ENCODE measurements at regions not wholly inside any gene's neighbourhood (a gene's known extent, or its start where the extent isn't known, plus 50 kb on each side); places are given as distances from the start of the nearest gene placed in this dataset.

GRCh38 chr13:33645591-33646554, 172.1 kb upstream of the RFC3 start:
- CTCF ChIA-PET, result interaction anchor here (0.6 kb wide), 1 partner anchor 830 kb away, joined by 3 read pairs; no protein-coding TSS in a partner anchor

DNA sequence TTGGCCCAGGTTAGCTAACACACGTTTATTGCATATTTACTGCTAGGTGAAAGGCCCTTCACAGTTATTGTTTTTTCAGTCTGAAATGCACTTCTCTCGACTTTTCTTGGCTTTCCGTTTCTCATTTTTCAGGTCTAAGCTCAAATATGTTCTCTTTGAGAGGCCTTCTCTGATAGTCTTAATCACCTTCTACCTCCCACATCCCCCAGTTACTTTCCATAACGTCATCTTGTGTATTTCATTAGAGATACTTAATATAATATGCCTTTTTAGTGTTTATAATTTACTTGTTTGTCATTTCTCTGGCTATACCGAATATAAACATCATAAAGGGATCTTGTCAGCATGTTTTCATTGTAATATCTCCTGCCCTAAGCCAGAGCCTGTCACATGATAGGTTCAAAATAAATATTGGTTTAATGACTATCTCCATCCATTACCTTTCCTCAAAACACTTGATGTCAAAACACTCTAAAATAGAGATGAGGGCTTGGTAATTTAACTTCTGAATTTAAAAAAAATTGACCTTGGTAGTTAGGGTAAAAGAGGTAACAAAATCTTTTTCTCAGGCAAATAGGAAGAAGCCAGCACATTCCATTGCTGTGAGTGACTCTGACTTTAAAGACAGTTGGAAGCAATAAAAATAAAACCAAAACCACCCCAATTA, 168.6 kb upstream of the RFC3 start:
- TF ChIP-seq, protein P1, sequence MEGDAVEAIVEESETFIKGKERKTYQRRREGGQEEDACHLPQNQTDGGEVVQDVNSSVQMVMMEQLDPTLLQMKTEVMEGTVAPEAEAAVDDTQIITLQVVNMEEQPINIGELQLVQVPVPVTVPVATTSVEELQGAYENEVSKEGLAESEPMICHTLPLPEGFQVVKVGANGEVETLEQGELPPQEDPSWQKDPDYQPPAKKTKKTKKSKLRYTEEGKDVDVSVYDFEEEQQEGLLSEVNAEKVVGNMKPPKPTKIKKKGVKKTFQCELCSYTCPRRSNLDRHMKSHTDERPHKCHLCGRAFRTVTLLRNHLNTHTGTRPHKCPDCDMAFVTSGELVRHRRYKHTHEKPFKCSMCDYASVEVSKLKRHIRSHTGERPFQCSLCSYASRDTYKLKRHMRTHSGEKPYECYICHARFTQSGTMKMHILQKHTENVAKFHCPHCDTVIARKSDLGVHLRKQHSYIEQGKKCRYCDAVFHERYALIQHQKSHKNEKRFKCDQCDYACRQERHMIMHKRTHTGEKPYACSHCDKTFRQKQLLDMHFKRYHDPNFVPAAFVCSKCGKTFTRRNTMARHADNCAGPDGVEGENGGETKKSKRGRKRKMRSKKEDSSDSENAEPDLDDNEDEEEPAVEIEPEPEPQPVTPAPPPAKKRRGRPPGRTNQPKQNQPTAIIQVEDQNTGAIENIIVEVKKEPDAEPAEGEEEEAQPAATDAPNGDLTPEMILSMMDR (IDR thresholded peaks at IDR 0.05; ENCODE audit: insufficient read depth, low read depth, low read length), result no peak
- POLR2A ChIA-PET, result no interaction called here
- Histone ChIP-seq H3K36me3 (ENCODE audit: control insufficient read depth, insufficient read depth, low read length) (no peaks in the 10 kb centered on the region), H3K27me3 (ENCODE audit: control insufficient read depth, insufficient read depth, low read length) (no peaks in the 10 kb centered on the region), H3K4me3 (ENCODE audit: low read depth, low read length) (no peak overlapping the region)
- DNase-seq (ENCODE audit: low read depth), result no peak
- CTCF ChIA-PET, result no interaction called here

More at GRCh38 chr13:33645591-33646554, 172.1 kb upstream of the RFC3 start:
- Histone ChIP-seq H3K36me3 (ENCODE audit: control insufficient read depth, insufficient read depth, low read length) (no peaks in the 10 kb centered on the region), H3K4me3 (ENCODE audit: low read depth, low read length) (no peak overlapping the region), H3K27me3 (ENCODE audit: control insufficient read depth, insufficient read depth, low read length) (no peaks in the 10 kb centered on the region)
- no peak for DNase-seq (ENCODE audit: low read depth)
- POLR2A ChIA-PET, result no interaction called here
- TF ChIP-seq, protein P1 (IDR thresholded peaks at IDR 0.05; ENCODE audit: insufficient read depth, low read depth, low read length), result no peak

- POLR2A ChIA-PET, result no interaction called here
- Histone ChIP-seq H3K27me3 (ENCODE audit: control insufficient read depth, insufficient read depth, low read length) (no peaks in the 10 kb centered on the region), H3K36me3 (ENCODE audit: control insufficient read depth, insufficient read depth, low read length) (no peaks in the 10 kb centered on the region), H3K4me3 (ENCODE audit: low read depth, low read length) (no peak overlapping the region)
- TF ChIP-seq, protein P1 (IDR thresholded peaks at IDR 0.05; ENCODE audit: insufficient read depth, low read depth, low read length), result no peak
- CTCF ChIA-PET, result interaction anchor here (0.7 to 1.3 kb wide), 3 partner anchors 8 to 1001 kb away, joined by 3 read pairs; no protein-coding TSS in a partner anchor
- no peak for DNase-seq (ENCODE audit: low read depth)
Observed at GRCh38 chr13:33651766-33652165, 166.2 kb upstream of the RFC3 start.

DNA sequence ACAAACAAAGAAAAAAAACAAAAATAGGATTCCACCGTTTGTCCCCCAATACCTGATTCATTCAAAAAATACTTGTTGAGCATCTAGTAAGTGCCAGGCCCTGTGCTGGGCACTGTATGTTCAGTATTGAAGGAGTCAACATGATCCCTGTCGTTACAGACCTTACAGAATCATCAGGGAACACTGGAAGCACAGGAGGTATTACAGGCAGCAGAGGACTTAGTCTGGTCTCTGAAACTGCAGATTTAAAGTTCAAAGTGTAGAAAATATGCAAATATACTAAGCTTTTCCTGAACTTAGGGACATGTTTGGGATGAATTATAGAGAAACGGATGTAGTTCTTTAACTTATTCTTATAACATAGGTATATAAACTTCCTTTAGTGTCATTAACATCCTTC, 160.7 kb upstream of the RFC3 start:
- Histone ChIP-seq H3K4me3 (ENCODE audit: low read depth, low read length) (no peak overlapping the region), H3K27me3 (ENCODE audit: control insufficient read depth, insufficient read depth, low read length) (peaks cover 2% of the 10 kb centered on the region), H3K36me3 (ENCODE audit: control insufficient read depth, insufficient read depth, low read length) (no peaks in the 10 kb centered on the region)
- ChIA-PET CTCF (no interaction called here), POLR2A (no interaction called here)
- no peak for DNase-seq (ENCODE audit: low read depth)
- TF ChIP-seq, protein P1 (IDR thresholded peaks at IDR 0.05; ENCODE audit: insufficient read depth, low read depth, low read length), result no peak

DNA sequence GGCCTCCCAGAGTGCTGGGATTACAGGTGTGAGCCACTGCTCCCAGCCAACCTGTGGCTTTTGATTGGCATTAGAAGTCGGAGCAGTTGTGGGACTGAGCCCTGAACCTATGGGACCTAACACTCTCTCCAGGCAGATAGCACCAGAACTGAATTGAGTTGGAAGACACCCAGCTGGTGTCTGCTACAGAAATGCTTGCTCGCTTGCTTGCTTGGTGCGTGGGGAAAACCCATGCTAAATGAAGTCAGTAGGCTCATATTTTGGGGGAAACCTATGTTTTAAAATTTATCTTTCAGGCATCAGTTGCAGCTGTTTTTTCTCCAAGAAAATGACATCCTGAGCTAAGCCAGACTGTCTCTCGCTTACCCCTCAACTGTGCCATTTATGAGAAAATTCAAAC, 158.5 kb upstream of the RFC3 start:
- Histone ChIP-seq H3K27me3 (ENCODE audit: control insufficient read depth, insufficient read depth, low read length) (peaks cover 3% of the 10 kb centered on the region), H3K4me3 (ENCODE audit: low read depth, low read length) (no peak overlapping the region), H3K36me3 (ENCODE audit: control insufficient read depth, insufficient read depth, low read length) (no peaks in the 10 kb centered on the region)
- TF ChIP-seq, protein P1 (IDR thresholded peaks at IDR 0.05; ENCODE audit: insufficient read depth, low read depth, low read length), result no peak
- ChIA-PET POLR2A (no interaction called here), CTCF (interaction anchor here (0.8 kb wide), 1 partner anchor 8 kb away, joined by 3 read pairs; no protein-coding TSS in a partner anchor)
- no peak for DNase-seq (ENCODE audit: low read depth)

Data from BJ (cell line).